Calu3 (cell line): ENCODE measurements at regions not wholly inside any gene's neighbourhood (a gene's known extent, or its start where the extent isn't known, plus 50 kb on each side); places are given as distances from the start of the nearest gene placed in this dataset.

ENCODE experiments used
- BruUV-seq: library from RNA; stranded (reverse); fragments of 400-500 nt; replicated peaks from 2 replicates; lab custom pipeline; 2021; lab: Mats Ljungman, UMichigan
- CTCF ChIA-PET: fragments of 300-600 bp; sonication (Branson Sonifier 250); formaldehyde crosslinking; loops from one replicate; lab custom pipeline; 2022; ENCODE audit warnings: antibody characterized with exemption; lab: Charles Lee
- DNase-seq: peaks from one replicate; pipeline ENCODE4 v3.0.0; 2022
- H3K27ac Mint-ChIP-seq: one replicate; pipeline ENCODE4 v1.8.0; 2022; ENCODE audit warnings: mixed read lengths; ENCODE audit not compliant: unreplicated experiment
- H3K27me3 Mint-ChIP-seq: one replicate; pipeline ENCODE4 v1.8.0; 2022; ENCODE audit warnings: mixed read lengths; ENCODE audit not compliant: unreplicated experiment
- H3K36me3 Mint-ChIP-seq: one replicate; pipeline ENCODE4 v1.8.0; 2022; ENCODE audit warnings: mild to moderate bottlenecking, moderate library complexity, mixed read lengths; ENCODE audit not compliant: insufficient read depth, unreplicated experiment
- H3K4me1 Mint-ChIP-seq: one replicate; pipeline ENCODE4 v1.8.0; 2022; ENCODE audit warnings: mild to moderate bottlenecking, low read depth, mixed read lengths; ENCODE audit not compliant: unreplicated experiment
- H3K4me3 Mint-ChIP-seq: one replicate; pipeline ENCODE4 v1.8.0; 2022; ENCODE audit warnings: mild to moderate bottlenecking, low read depth, moderate library complexity, mixed read lengths; ENCODE audit not compliant: unreplicated experiment
- H3K9me3 Mint-ChIP-seq: one replicate; pipeline ENCODE4 v1.8.0; 2022; ENCODE audit warnings: low read depth, mixed read lengths; ENCODE audit not compliant: unreplicated experiment
- CTCF ChIP-seq: fragments of 200-600 bp; IDR thresholded peaks from one replicate; pipeline ENCODE4 v1.8.0; 2022; ENCODE audit warnings: antibody characterized with exemption; ENCODE audit not compliant: unreplicated experiment
- intact Hi-C: fragments of 100-400 bp; cut with micrococcal nuclease; formaldehyde crosslinking; loops from one replicate; pipeline ENCODE4 v1.10.0; 2022; ENCODE audit not compliant: unreplicated experiment

DNA sequence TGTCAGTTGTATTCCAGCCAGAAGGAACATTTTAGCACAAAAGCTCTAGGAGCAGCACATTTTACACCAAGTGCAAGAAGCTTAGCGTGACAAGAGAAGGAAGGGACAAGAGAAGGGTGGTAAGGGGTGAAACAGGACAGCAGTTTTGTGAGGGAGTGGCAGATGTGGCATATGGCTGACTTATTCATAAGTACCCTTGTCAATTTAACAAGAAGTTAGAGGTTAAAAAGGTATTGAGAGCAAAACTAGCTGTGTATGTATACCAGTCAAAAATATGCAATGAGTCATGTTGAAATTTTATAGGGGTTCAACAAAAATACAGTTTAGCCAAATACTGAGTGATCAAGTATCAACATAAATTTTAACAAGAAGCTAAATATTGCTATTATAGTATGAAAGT, 561.5 kb upstream of the POT1 start:
- H3K4me1 Mint-ChIP-seq: peaks cover 15% of the 10 kb centered on the region
- no peak overlapping the region for H3K4me3 Mint-ChIP-seq
- CTCF ChIA-PET: no interaction called here
- DNase-seq: no peak
- no peak for TF ChIP-seq CTCF
- intact Hi-C loops: no loop called here
- H3K27me3 Mint-ChIP-seq: no peaks in the 10 kb centered on the region
- BruUV-seq: no TSS peak
- H3K9me3 Mint-ChIP-seq: no peaks in the 10 kb centered on the region
- H3K27ac Mint-ChIP-seq: no peak overlapping the region
- no peaks in the 10 kb centered on the region for H3K36me3 Mint-ChIP-seq

GRCh38 chr7:125490167-125490566, 560.5 kb upstream of the POT1 start:
- intact Hi-C loops: no loop called here
- no TSS peak for BruUV-seq
- Mint-ChIP-seq H3K4me1 (peaks cover 12% of the 10 kb centered on the region), H3K36me3 (no peaks in the 10 kb centered on the region), H3K9me3 (no peaks in the 10 kb centered on the region), H3K27me3 (no peaks in the 10 kb centered on the region), H3K4me3 (no peak overlapping the region), H3K27ac (no peak overlapping the region)
- DNase-seq: no peak
- CTCF ChIA-PET: no interaction called here
- no peak for TF ChIP-seq CTCF

GRCh38 chr7:125485223-125485622, 555.6 kb upstream of the POT1 start:
- BruUV-seq: no TSS peak
- no peak overlapping the region for H3K4me3 Mint-ChIP-seq
- no peaks in the 10 kb centered on the region for H3K9me3 Mint-ChIP-seq
- no peaks in the 10 kb centered on the region for H3K27me3 Mint-ChIP-seq
- intact Hi-C loops: no loop called here
- no peak for TF ChIP-seq CTCF
- CTCF ChIA-PET: no interaction called here
- H3K36me3 Mint-ChIP-seq: no peaks in the 10 kb centered on the region
- no peaks in the 10 kb centered on the region for H3K4me1 Mint-ChIP-seq
- H3K27ac Mint-ChIP-seq: no peak overlapping the region
- DNase-seq: no peak

DNA sequence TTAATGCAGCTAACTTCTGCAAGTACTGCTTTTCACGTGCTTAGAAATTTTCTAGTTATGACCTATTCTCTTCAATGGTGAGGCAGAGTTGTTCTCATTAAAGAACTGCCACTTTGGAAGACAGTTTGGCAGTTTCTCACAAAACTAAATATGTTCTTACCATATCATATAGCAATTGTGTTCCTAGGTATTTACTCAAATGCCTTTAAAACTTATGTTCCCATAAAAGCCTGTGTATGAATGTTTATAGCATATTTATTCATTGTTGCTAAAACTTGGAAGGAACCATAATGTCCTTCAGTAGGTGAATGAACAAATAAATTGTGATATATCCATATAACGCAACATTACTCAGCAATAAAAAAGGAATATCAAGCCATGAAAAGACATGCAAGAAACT, 555.1 kb upstream of the POT1 start:
- BruUV-seq: no TSS peak
- no peaks in the 10 kb centered on the region for H3K27me3 Mint-ChIP-seq

More for the DNA sequence above, 555.1 kb upstream of the POT1 start:
- no peak for TF ChIP-seq CTCF
- H3K36me3 Mint-ChIP-seq: no peaks in the 10 kb centered on the region
- CTCF ChIA-PET: no interaction called here
- no peak overlapping the region for H3K27ac Mint-ChIP-seq
- no peak for DNase-seq
- intact Hi-C loops: no loop called here
- no peaks in the 10 kb centered on the region for H3K4me1 Mint-ChIP-seq
- no peaks in the 10 kb centered on the region for H3K9me3 Mint-ChIP-seq
- H3K4me3 Mint-ChIP-seq: no peak overlapping the region
